Bronchial epithelial cell (primary cell): ENCODE measurements at regions not wholly inside any gene's neighbourhood (a gene's known extent, or its start where the extent isn't known, plus 50 kb on each side); places are given as distances from the start of the nearest gene placed in this dataset.

ENCODE experiments used
- DNase-seq: peaks from one replicate; pipeline ENCODE4 v3.0.0-alpha.2; 2010; ENCODE audit warnings: low read depth
- FAIRE-seq: peaks from 2 replicates; lab custom pipeline; 2011; peaks lifted over from hg19 to GRCh38; lab: Jason Lieb, UNC
- H3K27me3 ChIP-seq: 2 replicates; pipeline ENCODE4 v1.5.1; 2011; ENCODE audit warnings: low read length; ENCODE audit not compliant: control insufficient read depth, insufficient read depth
- H3K36me3 ChIP-seq: 2 replicates; pipeline ENCODE4 v1.5.1; 2011; ENCODE audit warnings: low read length; ENCODE audit not compliant: control insufficient read depth, insufficient read depth
- H3K4me3 ChIP-seq: 2 replicates; pipeline ENCODE4 v1.5.1; 2011; ENCODE audit warnings: mild to moderate bottlenecking, low read depth, low read length, control low read depth
- TF ChIP-seq, protein P1 (sequence below): IDR thresholded peaks from 2 replicates; pipeline ENCODE4 v1.5.1; 2011; ENCODE audit warnings: mild to moderate bottlenecking, moderate library complexity, low read length, control low read depth, inconsistent platforms; ENCODE audit not compliant: insufficient read depth, severe bottlenecking

DNA sequence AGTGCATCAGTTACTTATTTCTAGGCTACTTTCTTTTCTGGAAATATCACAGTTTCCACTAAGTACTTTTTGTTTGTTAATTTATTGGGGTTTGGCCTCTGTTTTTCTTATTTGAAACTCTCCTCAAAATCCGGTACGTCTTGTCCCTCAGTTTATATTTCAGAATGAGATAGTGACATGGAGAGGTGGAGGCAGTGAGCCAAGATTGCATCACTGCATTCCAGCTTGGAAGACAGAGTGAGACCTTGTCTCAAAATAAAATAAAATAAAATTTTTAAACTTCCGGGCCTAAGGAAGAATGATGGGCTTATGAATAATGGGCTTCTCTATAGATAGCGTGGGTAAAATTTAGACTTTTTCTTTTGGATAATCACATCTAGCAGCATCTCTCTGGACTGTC is 567.8 kb downstream of the TRIML1 start:
- FAIRE-seq (no peak), DNase-seq (no peak)
- no peaks in the 10 kb centered on the region for H3K27me3 ChIP-seq
- H3K4me3 ChIP-seq: no peak overlapping the region
- TF ChIP-seq, protein P1, sequence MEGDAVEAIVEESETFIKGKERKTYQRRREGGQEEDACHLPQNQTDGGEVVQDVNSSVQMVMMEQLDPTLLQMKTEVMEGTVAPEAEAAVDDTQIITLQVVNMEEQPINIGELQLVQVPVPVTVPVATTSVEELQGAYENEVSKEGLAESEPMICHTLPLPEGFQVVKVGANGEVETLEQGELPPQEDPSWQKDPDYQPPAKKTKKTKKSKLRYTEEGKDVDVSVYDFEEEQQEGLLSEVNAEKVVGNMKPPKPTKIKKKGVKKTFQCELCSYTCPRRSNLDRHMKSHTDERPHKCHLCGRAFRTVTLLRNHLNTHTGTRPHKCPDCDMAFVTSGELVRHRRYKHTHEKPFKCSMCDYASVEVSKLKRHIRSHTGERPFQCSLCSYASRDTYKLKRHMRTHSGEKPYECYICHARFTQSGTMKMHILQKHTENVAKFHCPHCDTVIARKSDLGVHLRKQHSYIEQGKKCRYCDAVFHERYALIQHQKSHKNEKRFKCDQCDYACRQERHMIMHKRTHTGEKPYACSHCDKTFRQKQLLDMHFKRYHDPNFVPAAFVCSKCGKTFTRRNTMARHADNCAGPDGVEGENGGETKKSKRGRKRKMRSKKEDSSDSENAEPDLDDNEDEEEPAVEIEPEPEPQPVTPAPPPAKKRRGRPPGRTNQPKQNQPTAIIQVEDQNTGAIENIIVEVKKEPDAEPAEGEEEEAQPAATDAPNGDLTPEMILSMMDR: no peak
- H3K36me3 ChIP-seq: no peaks in the 10 kb centered on the region

DNA sequence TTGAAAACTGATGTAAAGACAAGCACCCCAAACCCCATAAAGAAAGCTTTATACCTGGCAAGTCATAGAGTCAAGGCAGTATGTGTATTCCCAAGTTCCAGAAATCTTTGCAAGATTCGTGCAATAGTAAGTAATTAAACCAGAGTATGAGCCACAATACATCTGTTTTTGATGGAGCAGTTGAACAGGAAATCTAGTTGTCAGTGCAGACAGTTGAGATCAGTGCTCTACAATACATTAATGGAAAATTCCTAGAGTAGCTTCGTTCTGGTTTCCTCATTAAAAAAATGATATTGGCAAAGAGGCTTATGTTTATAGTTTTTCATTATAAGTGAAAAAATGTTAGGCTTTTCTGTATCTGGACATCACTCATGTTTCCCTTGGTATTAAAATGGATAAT is 575.3 kb downstream of the TRIML1 start:
- Histone ChIP-seq H3K4me3 (no peak overlapping the region), H3K27me3 (no peaks in the 10 kb centered on the region), H3K36me3 (no peaks in the 10 kb centered on the region)
- FAIRE-seq (no peak), DNase-seq (no peak)
- TF ChIP-seq, protein P1: no peak

DNA sequence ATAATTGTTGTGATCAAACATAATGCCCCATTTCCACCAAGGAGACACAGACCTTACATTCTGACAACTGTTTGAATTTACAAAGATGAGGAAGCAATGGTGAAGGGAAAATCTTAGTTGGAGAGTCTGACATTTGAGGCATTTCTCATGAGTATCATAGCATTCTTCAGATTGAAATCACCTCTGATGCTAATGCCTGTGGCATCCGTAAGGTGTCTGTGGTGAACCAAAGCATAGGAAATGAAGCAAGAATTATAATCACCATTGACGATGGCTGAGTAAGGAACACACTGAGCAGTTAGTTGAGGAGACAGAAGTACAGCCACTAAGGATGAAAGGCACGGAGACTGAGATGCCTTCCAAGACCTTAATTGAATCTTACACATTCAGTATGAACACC is 575.7 kb downstream of the TRIML1 start:
- no peaks in the 10 kb centered on the region for H3K27me3 ChIP-seq
- DNase-seq: peak; percentile 10
- FAIRE-seq: no peak
- TF ChIP-seq, protein P1: no peak
- no peak overlapping the region for H3K4me3 ChIP-seq
- H3K36me3 ChIP-seq: no peaks in the 10 kb centered on the region

DNA sequence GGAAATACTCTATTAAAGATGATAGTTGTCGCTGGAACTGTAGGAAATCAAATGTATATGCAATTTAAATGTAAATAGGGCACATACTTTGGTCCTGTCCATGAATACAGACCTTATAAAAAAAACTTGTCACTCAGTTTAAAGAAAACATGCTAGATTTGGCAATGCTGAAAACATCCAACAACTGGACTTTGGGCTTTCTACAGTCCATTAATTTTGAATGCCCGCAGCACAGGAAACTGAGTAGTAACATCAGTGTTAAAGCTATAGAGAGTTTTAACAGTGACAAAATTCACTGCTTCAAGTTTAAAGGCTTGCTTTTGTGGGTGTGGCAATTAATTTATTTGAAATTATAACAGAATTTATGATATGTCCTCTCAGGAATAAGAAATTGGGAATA is 578.4 kb downstream of the TRIML1 start:
- DNase-seq (no peak), FAIRE-seq (no peak)
- Histone ChIP-seq H3K4me3 (no peak overlapping the region), H3K27me3 (no peaks in the 10 kb centered on the region), H3K36me3 (no peaks in the 10 kb centered on the region)
- TF ChIP-seq, protein P1: no peak

DNA sequence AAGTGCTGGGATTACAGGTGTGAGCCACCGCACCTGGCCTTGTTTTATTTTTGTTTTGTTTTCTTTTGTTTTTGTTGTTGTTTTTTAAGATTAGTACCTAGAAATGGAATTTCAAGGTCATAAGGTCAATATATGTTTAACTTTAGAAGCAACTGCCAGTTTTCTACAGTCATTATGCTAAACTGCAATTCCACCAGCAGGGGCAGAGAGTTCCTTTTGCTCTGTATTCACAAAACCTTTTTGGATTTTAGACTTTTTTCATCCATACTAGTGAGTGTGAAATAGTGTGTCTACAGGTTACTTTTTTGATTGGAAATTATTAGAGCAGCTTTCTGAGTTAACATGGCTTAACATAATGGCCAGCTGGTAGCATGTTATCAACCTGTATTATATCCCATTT is 580.6 kb downstream of the TRIML1 start:
- TF ChIP-seq, protein P1: no peak
- no peaks in the 10 kb centered on the region for H3K36me3 ChIP-seq
- FAIRE-seq (no peak), DNase-seq (no peak)
- H3K4me3 ChIP-seq: no peak overlapping the region
- no peaks in the 10 kb centered on the region for H3K27me3 ChIP-seq

DNA sequence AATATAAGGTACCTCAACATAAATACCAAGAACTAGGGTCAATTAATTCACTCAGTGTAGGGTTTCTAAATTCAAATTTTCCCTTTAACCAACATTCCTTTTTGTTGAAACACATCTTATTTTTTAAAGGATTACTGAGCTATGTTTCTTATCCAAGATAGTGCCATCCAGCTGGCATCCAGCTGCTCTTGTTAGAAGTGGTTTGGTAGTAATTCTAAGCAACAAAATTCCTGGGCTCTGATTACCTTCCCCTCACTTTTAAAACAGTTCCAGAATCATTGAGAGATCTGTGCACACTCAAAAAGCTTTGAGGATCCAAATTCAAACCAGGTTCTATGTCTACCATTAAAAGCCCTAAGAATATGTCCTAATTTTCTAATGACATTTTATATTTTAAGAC is 583.7 kb downstream of the TRIML1 start:
- no peaks in the 10 kb centered on the region for H3K27me3 ChIP-seq
- no peaks in the 10 kb centered on the region for H3K36me3 ChIP-seq
- TF ChIP-seq, protein P1: no peak
- H3K4me3 ChIP-seq: no peak overlapping the region
- DNase-seq (no peak), FAIRE-seq (no peak)
